ENCODE measurements at regions not wholly inside any gene's neighbourhood (a gene's known extent, or its start where the extent isn't known, plus 50 kb on each side); places are given as distances from the start of the nearest gene placed in this dataset.

- TF ChIP-seq POLR2A (IDR thresholded peaks at IDR 0.05; ENCODE audit: low read depth, low read length) = no peak
- TF ChIP-seq CTCF (IDR thresholded peaks at IDR 0.05; ENCODE audit: extremely low read depth in 1 of 2, insufficient read depth in 1 of 2, low read depth in 1 of 2, low read length in 2 of 2) = no peak
- TF ChIP-seq MAX (IDR thresholded peaks at IDR 0.05; ENCODE audit: insufficient read depth, insufficient read length) = no peak
- no peak for TF ChIP-seq POLR2AphosphoS5 (IDR thresholded peaks at IDR 0.05; ENCODE audit: insufficient read depth, low read depth, low read length)
- TF ChIP-seq JUN (IDR thresholded peaks at IDR 0.05; ENCODE audit: borderline replicate concordance, insufficient read depth, insufficient read length, low read depth) = no peak
These were observed 252.5 kb upstream of the NEIL3 start for GRCh38 chr4:177057186-177057585.
